SK-N-SH treated with all-trans-retinoic acid at 6 μM for 48 hours (cell line): ENCODE measurements at regions not wholly inside any gene's neighbourhood (a gene's known extent, or its start where the extent isn't known, plus 50 kb on each side); places are given as distances from the start of the nearest gene placed in this dataset.

Experiments
- TCF4 ChIP-seq: fragments of 250-450 bp; sonication (Bioruptor Pico); IDR thresholded peaks from 2 replicates; pipeline ENCODE4 v1.8.0; 2021; ENCODE audit warnings: mild to moderate bottlenecking, moderate library complexity, borderline replicate concordance
- TOX ChIP-seq: fragments of 250-450 bp; sonication (Bioruptor Pico); IDR thresholded peaks from 2 replicates; pipeline ENCODE4 v1.8.0; 2021; ENCODE audit warnings: mild to moderate bottlenecking, moderate library complexity, borderline replicate concordance
- ZC3H10 ChIP-seq: fragments of 250-450 bp; sonication (Bioruptor Pico); IDR thresholded peaks from 2 replicates; pipeline ENCODE4 v1.5.1; 2021; ENCODE audit warnings: mild to moderate bottlenecking, moderate library complexity

GRCh38 chr5:3835811-3836210 is 240.2 kb downstream of the IRX1 start:
- TF ChIP-seq TOX (CRISPR knock-in tag) (no peak), TCF4 (CRISPR knock-in tag) (no peak), ZC3H10 (no peak)
